ENCODE measurements at regions not wholly inside any gene's neighbourhood (a gene's known extent, or its start where the extent isn't known, plus 50 kb on each side); places are given as distances from the start of the nearest gene placed in this dataset.

DNA sequence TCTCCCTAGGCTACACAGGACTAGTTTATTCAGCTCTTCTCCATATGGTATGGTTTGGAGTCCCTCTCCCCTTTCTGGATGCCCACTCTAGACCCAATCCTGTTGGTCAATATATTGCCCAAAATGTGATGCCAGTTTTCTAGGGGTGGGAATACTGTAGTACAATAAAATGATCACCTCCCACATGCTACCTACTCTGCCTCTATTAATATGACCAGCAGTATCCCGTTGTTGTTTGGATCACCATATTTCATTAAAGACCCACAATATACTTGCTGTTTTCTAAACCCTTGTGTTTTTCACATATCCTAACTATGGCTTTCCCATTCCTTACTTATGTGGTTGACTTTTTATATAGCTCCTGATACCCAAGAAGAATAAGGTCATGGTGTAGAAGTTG is 95.9 kb upstream of the IGSF21 start:
- Histone ChIP-seq H4K20me1 (ENCODE audit: insufficient read depth, low read length, poor library complexity, severe bottlenecking) (no peaks in the 10 kb centered on the region), H3K79me2 (ENCODE audit: insufficient read depth, low read length) (no peaks in the 10 kb centered on the region), H3K4me1 (ENCODE audit: insufficient read depth, low read length, poor library complexity, severe bottlenecking) (no peaks in the 10 kb centered on the region), H3K9me3 (ENCODE audit: insufficient read depth, low read depth, low read length) (no peaks in the 10 kb centered on the region; the same call in 1 of the 2 replicates), H3K36me3 (ENCODE audit: insufficient read depth, low read length) (no peaks in the 10 kb centered on the region), H3K27me3 (ENCODE audit: insufficient read depth, low read length, poor library complexity, severe bottlenecking) (no peaks in the 10 kb centered on the region), H3K9me2 (replicated peaks; ENCODE audit: low read depth, low read length) (no peaks in the 10 kb centered on the region), H3K4me2 (ENCODE audit: low read depth, low read length, poor library complexity, severe bottlenecking) (no peak overlapping the region), H2AFZ (ENCODE audit: low read length) (no peak overlapping the region), H3K9ac (ENCODE audit: low read depth, low read length, poor library complexity, severe bottlenecking) (no peak overlapping the region), H3F3A (ENCODE audit: low read depth) (no peaks in the 10 kb centered on the region), H3K4me3 (ENCODE audit: low read length, poor library complexity, severe bottlenecking) (no peak overlapping the region)
- TF ChIP-seq EZH2phosphoT487 (IDR thresholded peaks at IDR 0.05; ENCODE audit: borderline replicate concordance) = no peak
- TF ChIP-seq, protein P1, sequence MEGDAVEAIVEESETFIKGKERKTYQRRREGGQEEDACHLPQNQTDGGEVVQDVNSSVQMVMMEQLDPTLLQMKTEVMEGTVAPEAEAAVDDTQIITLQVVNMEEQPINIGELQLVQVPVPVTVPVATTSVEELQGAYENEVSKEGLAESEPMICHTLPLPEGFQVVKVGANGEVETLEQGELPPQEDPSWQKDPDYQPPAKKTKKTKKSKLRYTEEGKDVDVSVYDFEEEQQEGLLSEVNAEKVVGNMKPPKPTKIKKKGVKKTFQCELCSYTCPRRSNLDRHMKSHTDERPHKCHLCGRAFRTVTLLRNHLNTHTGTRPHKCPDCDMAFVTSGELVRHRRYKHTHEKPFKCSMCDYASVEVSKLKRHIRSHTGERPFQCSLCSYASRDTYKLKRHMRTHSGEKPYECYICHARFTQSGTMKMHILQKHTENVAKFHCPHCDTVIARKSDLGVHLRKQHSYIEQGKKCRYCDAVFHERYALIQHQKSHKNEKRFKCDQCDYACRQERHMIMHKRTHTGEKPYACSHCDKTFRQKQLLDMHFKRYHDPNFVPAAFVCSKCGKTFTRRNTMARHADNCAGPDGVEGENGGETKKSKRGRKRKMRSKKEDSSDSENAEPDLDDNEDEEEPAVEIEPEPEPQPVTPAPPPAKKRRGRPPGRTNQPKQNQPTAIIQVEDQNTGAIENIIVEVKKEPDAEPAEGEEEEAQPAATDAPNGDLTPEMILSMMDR (conservative IDR thresholded peaks at IDR 0.05; ENCODE audit: low read length) = no peak

DNA sequence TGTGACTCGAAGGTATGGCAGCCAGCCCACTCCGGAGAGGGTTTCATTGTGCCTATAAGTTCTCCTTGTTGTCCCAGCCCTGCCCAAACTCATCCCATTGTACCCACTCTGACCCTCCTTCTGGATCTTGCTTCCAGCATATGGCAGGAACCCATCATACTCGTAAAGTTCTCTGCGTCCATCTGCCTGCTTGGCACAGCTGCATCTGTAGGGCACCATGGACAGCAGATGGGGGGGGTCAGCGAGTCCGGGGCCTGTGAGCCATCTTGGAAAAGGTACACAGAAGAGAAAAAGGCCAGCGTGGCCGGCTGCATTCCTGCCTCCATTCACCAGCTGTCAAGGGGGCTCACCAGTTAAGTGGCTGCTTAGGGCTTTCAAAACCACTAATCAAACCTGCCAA is 94.9 kb upstream of the IGSF21 start:
- TF ChIP-seq EZH2phosphoT487 (IDR thresholded peaks at IDR 0.05; ENCODE audit: borderline replicate concordance) = no peak
- TF ChIP-seq, protein P1 (conservative IDR thresholded peaks at IDR 0.05; ENCODE audit: low read length) = no peak
- Histone ChIP-seq H3K27me3 (ENCODE audit: insufficient read depth, low read length, poor library complexity, severe bottlenecking) (no peaks in the 10 kb centered on the region), H3K4me3 (ENCODE audit: low read length, poor library complexity, severe bottlenecking) (no peak overlapping the region), H3K9me3 (ENCODE audit: insufficient read depth, low read depth, low read length) (no peaks in the 10 kb centered on the region; the same call in 1 of the 2 replicates), H2AFZ (ENCODE audit: low read length) (no peak overlapping the region), H3K9ac (ENCODE audit: low read depth, low read length, poor library complexity, severe bottlenecking) (no peak overlapping the region), H3K9me2 (replicated peaks; ENCODE audit: low read depth, low read length) (no peaks in the 10 kb centered on the region), H3F3A (ENCODE audit: low read depth) (no peaks in the 10 kb centered on the region), H4K20me1 (ENCODE audit: insufficient read depth, low read length, poor library complexity, severe bottlenecking) (no peaks in the 10 kb centered on the region), H3K4me2 (ENCODE audit: low read depth, low read length, poor library complexity, severe bottlenecking) (no peak overlapping the region), H3K79me2 (ENCODE audit: insufficient read depth, low read length) (no peaks in the 10 kb centered on the region), H3K36me3 (ENCODE audit: insufficient read depth, low read length) (no peaks in the 10 kb centered on the region), H3K4me1 (ENCODE audit: insufficient read depth, low read length, poor library complexity, severe bottlenecking) (no peaks in the 10 kb centered on the region)

DNA sequence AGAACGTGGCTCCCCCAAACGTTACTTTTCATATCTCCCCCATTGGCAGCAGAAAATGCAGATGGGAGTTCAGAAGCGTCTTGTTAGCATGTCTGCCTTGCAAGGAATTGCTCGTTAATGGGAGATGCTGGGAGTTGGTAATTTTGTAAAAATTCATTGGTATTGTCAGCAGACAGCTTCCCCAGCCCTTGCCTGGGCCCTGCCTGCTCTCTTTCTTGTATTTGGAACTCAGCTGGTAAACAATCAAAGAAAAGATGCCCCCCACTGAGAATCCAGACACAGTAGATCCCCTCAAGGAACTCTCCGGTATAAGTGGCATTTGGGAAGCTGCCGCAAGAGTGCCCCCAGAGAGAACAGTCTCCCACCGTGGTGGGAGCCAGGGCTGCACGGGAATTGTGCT is 94.4 kb upstream of the IGSF21 start:
- Histone ChIP-seq H3K9me3 (ENCODE audit: insufficient read depth, low read depth, low read length) (no peaks in the 10 kb centered on the region; the same call in 1 of the 2 replicates), H4K20me1 (ENCODE audit: insufficient read depth, low read length, poor library complexity, severe bottlenecking) (no peaks in the 10 kb centered on the region), H3K36me3 (ENCODE audit: insufficient read depth, low read length) (no peaks in the 10 kb centered on the region), H3K79me2 (ENCODE audit: insufficient read depth, low read length) (no peaks in the 10 kb centered on the region), H3K4me3 (ENCODE audit: low read length, poor library complexity, severe bottlenecking) (no peak overlapping the region), H2AFZ (ENCODE audit: low read length) (no peak overlapping the region), H3K9me2 (replicated peaks; ENCODE audit: low read depth, low read length) (no peaks in the 10 kb centered on the region), H3F3A (ENCODE audit: low read depth) (no peaks in the 10 kb centered on the region), H3K9ac (ENCODE audit: low read depth, low read length, poor library complexity, severe bottlenecking) (no peak overlapping the region), H3K4me1 (ENCODE audit: insufficient read depth, low read length, poor library complexity, severe bottlenecking) (no peaks in the 10 kb centered on the region), H3K4me2 (ENCODE audit: low read depth, low read length, poor library complexity, severe bottlenecking) (no peak overlapping the region), H3K27me3 (ENCODE audit: insufficient read depth, low read length, poor library complexity, severe bottlenecking) (no peaks in the 10 kb centered on the region)
- no peak for TF ChIP-seq EZH2phosphoT487 (IDR thresholded peaks at IDR 0.05; ENCODE audit: borderline replicate concordance)
- TF ChIP-seq, protein P1 (conservative IDR thresholded peaks at IDR 0.05; ENCODE audit: low read length) = no peak
